Heart right ventricle (tissue), 16 donors: ENCODE measurements at regions not wholly inside any gene's neighbourhood (a gene's known extent, or its start where the extent isn't known, plus 50 kb on each side); places are given as distances from the start of the nearest gene placed in this dataset.

ENCODE experiments used
- ATAC-seq, 8 donors: fragments of 200-7000 bp; cut with Tn5 transposase; one replicate each; pipeline ENCODE4 v1.9.1; 2020; ENCODE audit warnings: mild to moderate bottlenecking in 8 of 8, moderate library complexity in 8 of 8, moderate number of reproducible peaks in 1 of 8
- DNase-seq, 2 donors: peaks; one replicate each; pipeline ENCODE4 v3.0.0-alpha.2; 2020
- H3K27ac ChIP-seq, 10 donors: fragments of 200-600 bp; sonication (generic) in 2 of 10; one replicate each; pipeline versions ENCODE4 v1.5.0 to v1.8.0; 2020 to 2022; ENCODE audit warnings: mild to moderate bottlenecking in 3 of 10
- H3K27me3 ChIP-seq, 7 donors: fragments of 200-600 bp; one replicate each; pipeline ENCODE4 v1.8.0; 2021 to 2022; ENCODE audit warnings: mild to moderate bottlenecking in 2 of 7
- H3K36me3 ChIP-seq, 9 donors: fragments of 200-600 bp; sonication (generic) in 1 of 9; one replicate each; pipeline versions ENCODE4 v1.5.0 to v1.8.0; 2020 to 2022; ENCODE audit warnings: mild to moderate bottlenecking in 2 of 9
- H3K4me1 ChIP-seq, 9 donors: fragments of 200-600 bp; sonication (generic) in 1 of 9; one replicate each; pipeline versions ENCODE4 v1.5.0 to v1.8.0; 2020 to 2022; ENCODE audit warnings: mild to moderate bottlenecking in 4 of 9
- H3K4me3 ChIP-seq, 10 donors: fragments of 200-600 bp; sonication (generic) in 2 of 10; one replicate each; pipeline versions ENCODE4 v1.5.0 to v1.8.0; 2020 to 2022; ENCODE audit warnings: mild to moderate bottlenecking in 7 of 10, moderate library complexity in 2 of 10
- H3K9me3 ChIP-seq, 11 donors: fragments of 200-600 bp in 10 of 11; sonication (generic) in 2 of 11; one replicate each; pipeline versions ENCODE4 v1.5.0 to v1.8.0; 2013 to 2022; ENCODE audit warnings: mild to moderate bottlenecking in 2 of 11, control low read depth in 1 of 11, moderate library complexity in 1 of 11
- WGBS, 2 donors: extraction: QIAGEN DNeasy Blood & Tissue Kit; methylation state at CpG; one replicate each; pipeline ENCODE4 v1.1.7; 2013; ENCODE audit warnings: inconsistent platforms in 1 of 2; 5-methylcytosine and 5-hydroxymethylcytosine counted together
- intact Hi-C, 10 donors: fragments of 100-400 bp; cut with DNase I; formaldehyde crosslinking; loops; one replicate each; pipeline versions ENCODE4 v1.11.1 to v1.14.2; 2022
- TF ChIP-seq, protein P1 (sequence below), 9 donors: fragments of 200-600 bp; sonication (generic) in 2 of 9; IDR thresholded peaks; one replicate each; pipeline versions ENCODE4 v1.5.0 to v1.8.0; 2021 to 2022; ENCODE audit warnings: antibody characterized with exemption in 9 of 9, mild to moderate bottlenecking in 5 of 9, moderate library complexity in 1 of 9
- donor health status: Arrhythmogenic right ventricular cardiomyopathy.
- donor health status: ischemic (EF 13 %, LVEDD 7.1; RV severe dilation, severe dysfunction).
- donor health status: healthy with polysubstance abuse.
- donor health status: DM: no; HTN: yes; CAD: no.
- donor health status: DM: no; HTN: no; CAD: no.
- donor health status: ischemic (EF 25% LVEDD 6.9; RV normal size, moderate dysfunction).
- donor health status: ischemic (EF 25% LVEDD 5.7; RV mildly dilated, moderate dysfunction).
- donor health status: healthy.
- donor health status: DM: yes; HTN: yes; CAD: no.
- donor health status: Ischemic cardiomyopathy.
- donor health status: ischemic (EF 35%, LVEDD 5.7; RV mildly dilated, moderate dysfunction).
- donor health status: nonischemic (EF 11% LVEDD 7.7; RV severe dilation, severe dysfunction).
- donor health status: DM: yes; HTN: yes; CAD: no.
- donor health status: PGD.
- donor health status: ischemic (EF 29% LVEDD 5.4; RV normal size, mild dysfunction).
- donor health status: nonischemic (EF 23%, LVEDD 6.1; RV moderate dilation, normal function).

DNA sequence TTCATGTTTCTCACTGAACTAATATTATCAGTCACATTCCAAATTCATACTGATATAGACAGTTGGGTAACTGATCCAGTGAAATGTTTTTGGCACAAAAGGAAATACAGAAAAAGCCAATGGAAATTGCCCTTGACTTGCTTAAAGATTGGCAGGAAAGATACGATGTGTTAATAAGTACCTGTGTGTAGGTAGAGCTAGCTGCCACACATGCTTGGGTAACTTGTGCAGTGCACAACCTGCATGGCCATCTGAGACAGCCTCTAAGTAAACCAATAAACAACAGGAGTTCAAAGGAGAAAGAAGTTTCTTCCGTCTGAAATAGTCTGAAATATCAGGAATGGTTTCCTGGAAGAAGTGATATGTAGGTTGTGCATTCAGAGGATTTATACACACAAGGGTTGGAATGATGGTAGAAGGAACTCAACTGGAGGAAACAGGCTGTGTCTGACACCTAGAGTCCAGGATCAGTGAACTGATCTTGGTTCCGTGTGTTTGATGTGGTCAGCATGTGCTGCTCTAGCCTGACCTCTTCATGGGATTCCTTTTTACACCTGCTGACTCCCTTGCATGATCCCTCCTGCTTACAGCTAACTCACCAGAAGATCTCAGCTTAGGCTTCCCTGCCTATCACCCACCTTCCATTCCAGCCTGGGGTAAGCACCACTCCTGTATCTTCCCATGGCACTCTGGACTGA, 81.4 kb upstream of the KRR1 start:
- Histone ChIP-seq H3K9me3 (peaks cover 0 to 11% (median 0%) of the 10 kb centered on the region in 11 donors), H3K4me1 (no peaks in the 10 kb centered on the region), H3K27ac (no peak overlapping the region), H3K36me3 (no peaks in the 10 kb centered on the region), H3K4me3 (no peak overlapping the region), H3K27me3 (no peaks in the 10 kb centered on the region)
- intact Hi-C loops: no loop called here
- TF ChIP-seq, protein P1, sequence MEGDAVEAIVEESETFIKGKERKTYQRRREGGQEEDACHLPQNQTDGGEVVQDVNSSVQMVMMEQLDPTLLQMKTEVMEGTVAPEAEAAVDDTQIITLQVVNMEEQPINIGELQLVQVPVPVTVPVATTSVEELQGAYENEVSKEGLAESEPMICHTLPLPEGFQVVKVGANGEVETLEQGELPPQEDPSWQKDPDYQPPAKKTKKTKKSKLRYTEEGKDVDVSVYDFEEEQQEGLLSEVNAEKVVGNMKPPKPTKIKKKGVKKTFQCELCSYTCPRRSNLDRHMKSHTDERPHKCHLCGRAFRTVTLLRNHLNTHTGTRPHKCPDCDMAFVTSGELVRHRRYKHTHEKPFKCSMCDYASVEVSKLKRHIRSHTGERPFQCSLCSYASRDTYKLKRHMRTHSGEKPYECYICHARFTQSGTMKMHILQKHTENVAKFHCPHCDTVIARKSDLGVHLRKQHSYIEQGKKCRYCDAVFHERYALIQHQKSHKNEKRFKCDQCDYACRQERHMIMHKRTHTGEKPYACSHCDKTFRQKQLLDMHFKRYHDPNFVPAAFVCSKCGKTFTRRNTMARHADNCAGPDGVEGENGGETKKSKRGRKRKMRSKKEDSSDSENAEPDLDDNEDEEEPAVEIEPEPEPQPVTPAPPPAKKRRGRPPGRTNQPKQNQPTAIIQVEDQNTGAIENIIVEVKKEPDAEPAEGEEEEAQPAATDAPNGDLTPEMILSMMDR (IDR thresholded peaks at IDR 0.05): no peak
- WGBS, 2 donors: 95 to 96% methylated on average over 3 of the region's 3 CpGs
- DNase-seq: no peak
- ATAC-seq: no peak

DNA sequence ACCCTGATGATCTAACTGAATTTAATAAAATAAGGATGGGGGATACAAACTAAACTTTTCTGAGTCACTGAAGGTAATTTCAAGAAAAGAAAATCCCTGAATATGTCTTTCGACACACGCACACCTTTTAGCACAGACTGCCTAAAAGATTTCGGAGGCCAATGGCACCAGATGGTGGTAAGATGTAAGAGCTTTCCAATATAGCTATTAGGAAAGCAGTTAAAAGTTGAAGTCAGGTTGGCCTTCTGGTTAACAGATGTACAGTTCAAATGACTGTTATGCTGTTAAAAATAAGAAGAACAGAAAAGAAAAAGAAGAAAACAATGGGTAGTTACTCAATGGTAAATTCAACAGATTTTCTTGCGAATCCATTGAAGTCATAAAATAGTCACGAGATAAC, 80.7 kb upstream of the KRR1 start:
- intact Hi-C loops: no loop called here
- Histone ChIP-seq H3K9me3 (peaks cover 0 to 11% (median 0%) of the 10 kb centered on the region in 11 donors), H3K27ac (no peak overlapping the region), H3K36me3 (no peaks in the 10 kb centered on the region), H3K27me3 (no peaks in the 10 kb centered on the region), H3K4me1 (no peaks in the 10 kb centered on the region), H3K4me3 (no peak overlapping the region)
- TF ChIP-seq, protein P1 (IDR thresholded peaks at IDR 0.05): no peak
- DNase-seq: no peak
- ATAC-seq: no peak
- 96% methylated on average over 5 of the region's 5 CpGs for whole genome bisulfite sequencing, 2 donors

DNA sequence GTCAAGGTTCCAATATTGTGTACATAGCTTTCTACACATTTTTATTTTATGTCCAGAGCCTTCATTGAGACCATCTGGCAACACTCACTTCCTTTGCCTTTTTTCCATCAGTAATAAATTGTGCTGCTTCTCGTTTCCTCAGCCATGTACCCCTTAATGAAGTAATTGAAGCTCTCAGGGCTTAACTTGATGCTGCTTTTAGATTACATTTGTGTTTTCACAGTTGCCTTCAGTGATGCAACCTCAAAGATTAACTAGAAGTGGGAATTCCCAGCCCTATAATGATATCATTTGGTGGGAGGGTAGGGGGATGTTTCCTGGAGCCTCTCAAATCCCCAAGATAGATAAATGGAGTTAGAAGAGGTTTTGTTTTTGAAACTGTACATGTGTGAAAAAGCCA, 80.2 kb upstream of the KRR1 start:
- ATAC-seq (no peak), DNase-seq (no peak)
- Histone ChIP-seq H3K27ac (no peak overlapping the region), H3K4me3 (no peak overlapping the region), H3K36me3 (no peaks in the 10 kb centered on the region), H3K4me1 (no peaks in the 10 kb centered on the region), H3K9me3 (peaks cover 0 to 11% (median 0%) of the 10 kb centered on the region in 11 donors), H3K27me3 (no peaks in the 10 kb centered on the region)
- TF ChIP-seq, protein P1 (IDR thresholded peaks at IDR 0.05): no peak
- 44 to 56% methylated on average over 1 of the region's 1 CpG for WGBS, 2 donors
- intact Hi-C loops: no loop called here

DNA sequence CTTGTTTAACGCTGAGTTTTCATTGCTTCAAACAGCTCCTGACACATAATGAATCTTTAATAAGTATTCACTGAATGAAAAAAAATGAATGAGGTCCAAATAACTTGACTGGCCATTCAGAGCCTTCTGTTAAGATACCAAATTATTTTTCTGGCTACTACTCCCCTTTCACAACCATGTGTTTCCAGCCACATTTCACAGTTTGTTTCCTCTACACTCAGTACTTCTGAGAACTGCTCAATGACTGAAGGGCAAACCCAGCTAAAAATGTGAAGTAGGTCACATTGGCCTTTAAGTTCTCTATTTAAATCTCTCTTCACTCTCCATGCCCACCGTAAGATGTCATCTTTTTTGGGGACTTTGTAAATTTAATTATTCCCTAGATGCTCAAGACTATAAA, 78.4 kb upstream of the KRR1 start:
- WGBS, 2 donors: 74 to 81% methylated on average over 2 of the region's 2 CpGs
- TF ChIP-seq, protein P1 (IDR thresholded peaks at IDR 0.05): no peak
- intact Hi-C loops: no loop called here
- DNase-seq (no peak), ATAC-seq (peak in 1 of 8 donors; percentile 19)
- no peaks in the 10 kb centered on the region for H3K4me1 ChIP-seq
- no peaks in the 10 kb centered on the region for H3K36me3 ChIP-seq
- no peak overlapping the region for H3K4me3 ChIP-seq
- H3K27me3 ChIP-seq: no peaks in the 10 kb centered on the region
- peaks cover 0 to 4% (median 0%) of the 10 kb centered on the region in 11 donors for H3K9me3 ChIP-seq
- H3K27ac ChIP-seq: no peak overlapping the region
